CD14-positive monocyte (primary cell): ENCODE measurements at regions not wholly inside any gene's neighbourhood (a gene's known extent, or its start where the extent isn't known, plus 50 kb on each side); places are given as distances from the start of the nearest gene placed in this dataset.
A peak's percentile ranks its signal among the peaks of the same experiment; 100 is the strongest.

Experiments used
- DNase-seq, 3 donors: peaks; one replicate each; pipeline ENCODE4 v3.0.0-alpha.2; 2011 to 2022
- H2AFZ ChIP-seq: 2 replicates; pipeline ENCODE4 v1.6.0; 2012; ENCODE audit warnings: mild to moderate bottlenecking, low read depth, low read length, inconsistent platforms; ENCODE audit not compliant: insufficient read depth, poor library complexity, severe bottlenecking
- H3K27ac ChIP-seq, 2 donors: 1 replicate in 1 of 2; 2 replicates in 1 of 2; pipeline ENCODE4 v1.5.1; 2012 to 2013; ENCODE audit warnings: low read length in 2 of 2, control low read depth in 1 of 2, inconsistent platforms in 1 of 2, low read depth in 1 of 2, mild to moderate bottlenecking in 1 of 2
- H3K27me3 ChIP-seq, 2 donors: one replicate each; pipeline versions ENCODE4 v1.6.0 to v1.6.1; 2011 to 2013; ENCODE audit warnings: low read length in 2 of 2; ENCODE audit not compliant: control insufficient read depth in 2 of 2, insufficient read depth in 2 of 2
- H3K36me3 ChIP-seq, 2 donors: replicated peaks in 1 of 2; 1 replicate in 1 of 2; 2 replicates in 1 of 2; pipeline versions ENCODE4 v1.5.1 to v1.6.1; 2012 to 2013; ENCODE audit warnings: low read length in 2 of 2, control low read depth in 1 of 2, inconsistent platforms in 1 of 2, mild to moderate bottlenecking in 1 of 2; ENCODE audit not compliant: insufficient read depth in 2 of 2, control insufficient read depth in 1 of 2
- H3K4me1 ChIP-seq, 2 donors: 1 replicate in 1 of 2; 2 replicates in 1 of 2; pipeline versions ENCODE4 v1.5.1 to v1.6.1; 2012 to 2013; ENCODE audit warnings: low read length in 2 of 2, control low read depth in 1 of 2, inconsistent platforms in 1 of 2, mild to moderate bottlenecking in 1 of 2, moderate library complexity in 1 of 2; ENCODE audit not compliant: insufficient read depth in 2 of 2, control insufficient read depth in 1 of 2
- H3K4me2 ChIP-seq: replicated peaks from 2 replicates; pipeline ENCODE3; 2012; ENCODE audit warnings: low read length, moderate library complexity, mild to moderate bottlenecking; ENCODE audit not compliant: poor library complexity, severe bottlenecking; ENCODE audit errors: extremely low read depth
- H3K4me3 ChIP-seq, 3 experiments: fragments of 200-600 bp in 1 of 3; sonication (generic) in 1 of 3; replicated peaks in 1 of 3; 1 replicate in 2 of 3; 2 replicates in 1 of 3; pipeline ENCODE4 v1.5.1; 2011 to 2013; ENCODE audit warnings: low read length in 3 of 3, mild to moderate bottlenecking in 3 of 3, control low read depth in 2 of 3, low read depth in 2 of 3, inconsistent platforms in 1 of 3, moderate library complexity in 1 of 3
- H3K79me2 ChIP-seq: 2 replicates; pipeline ENCODE4 v1.6.0; 2012; ENCODE audit warnings: mild to moderate bottlenecking, control low read depth, inconsistent platforms, low read length, moderate library complexity; ENCODE audit not compliant: insufficient read depth
- H3K9ac ChIP-seq: 2 replicates; pipeline ENCODE4 v1.6.0; 2017; ENCODE audit warnings: low read length, mild to moderate bottlenecking; ENCODE audit not compliant: insufficient read depth, poor library complexity, severe bottlenecking
- H3K9me3 ChIP-seq, 2 donors: replicated peaks in 1 of 2; 1 replicate in 1 of 2; 2 replicates in 1 of 2; pipeline versions ENCODE4 v1.5.1 to v1.6.1; 2012 to 2013; ENCODE audit warnings: low read length in 2 of 2, control low read depth in 1 of 2; ENCODE audit not compliant: control insufficient read depth in 1 of 2, insufficient read depth in 1 of 2
- H4K20me1 ChIP-seq: 2 replicates; pipeline ENCODE4 v1.6.0; 2012; ENCODE audit warnings: mild to moderate bottlenecking, low read length, control low read depth, moderate library complexity; ENCODE audit not compliant: insufficient read depth
- H3K27ac Mint-ChIP-seq, 7 donors: one replicate each; pipeline ENCODE4 v1.8.0; 2020; ENCODE audit warnings: mild to moderate bottlenecking in 7 of 7, mixed read lengths in 7 of 7, moderate library complexity in 6 of 7, inconsistent platforms in 2 of 7
- H3K27me3 Mint-ChIP-seq, 3 donors: one replicate each; pipeline ENCODE4 v1.8.0; 2021 to 2022; ENCODE audit warnings: low read depth in 3 of 3, mild to moderate bottlenecking in 3 of 3, mixed read lengths in 3 of 3, moderate library complexity in 3 of 3, inconsistent platforms in 1 of 3
- H3K36me3 Mint-ChIP-seq, 2 donors: one replicate each; pipeline ENCODE4 v1.8.0; 2020; ENCODE audit warnings: mixed read lengths in 2 of 2, inconsistent platforms in 1 of 2, mild to moderate bottlenecking in 1 of 2
- H3K4me1 Mint-ChIP-seq: one replicate; pipeline ENCODE4 v1.8.0; 2020; ENCODE audit warnings: mild to moderate bottlenecking, mixed read lengths
- H3K4me3 Mint-ChIP-seq, 2 donors: one replicate each; pipeline ENCODE4 v1.8.0; 2020; ENCODE audit warnings: mild to moderate bottlenecking in 2 of 2, mixed read lengths in 2 of 2, moderate library complexity in 1 of 2
- H3K9me3 Mint-ChIP-seq, 7 donors: one replicate each; pipeline ENCODE4 v1.8.0; 2020 to 2022; ENCODE audit warnings: mixed read lengths in 7 of 7, mild to moderate bottlenecking in 6 of 7, moderate library complexity in 6 of 7, inconsistent platforms in 2 of 7
- WGBS: methylation state at CpG from one replicate; pipeline ENCODE4 v1.1.5; 2013; ENCODE audit warnings: missing lambda C conversion rate; ENCODE audit not compliant: insufficient coverage; 5-methylcytosine and 5-hydroxymethylcytosine counted together
- intact Hi-C, 2 donors: fragments of 100-400 bp; cut with micrococcal nuclease; formaldehyde crosslinking; loops; one replicate each; pipeline versions ENCODE4 v1.15.0 to v1.15.1; 2023
- TF ChIP-seq, protein P1 (sequence below): fragments of 200-600 bp; IDR thresholded peaks from one replicate; pipeline ENCODE4 v1.8.0; 2022; ENCODE audit warnings: antibody characterized with exemption, mild to moderate bottlenecking

DNA sequence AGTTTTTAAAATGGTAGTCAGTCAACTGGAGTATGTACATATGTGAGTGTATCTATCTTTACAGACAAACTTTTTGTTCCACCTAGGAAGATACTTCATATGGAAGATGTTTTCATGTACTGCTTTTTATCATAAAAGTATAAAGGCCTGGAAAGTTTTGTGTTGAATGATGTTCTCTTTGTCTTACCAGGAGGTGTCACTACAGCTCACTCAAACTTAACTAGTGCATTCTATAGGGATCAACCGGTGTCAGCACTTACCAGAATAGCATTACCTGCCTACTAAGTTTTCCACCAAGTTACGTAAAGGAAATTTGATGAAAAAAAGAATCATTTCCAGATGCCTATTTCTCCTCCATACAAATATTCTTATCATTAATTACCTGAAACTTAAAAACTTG is 522.6 kb upstream of the SEMA6D start:
- H4K20me1 ChIP-seq, result no peaks in the 10 kb centered on the region
- no peak overlapping the region for H3K27ac ChIP-seq
- Mint-ChIP-seq H3K9me3 (no peaks in the 10 kb centered on the region), H3K27ac (no peak overlapping the region), H3K36me3 (no peaks in the 10 kb centered on the region), H3K4me1 (no peaks in the 10 kb centered on the region), H3K27me3 (peaks cover 7 to 13% (median 7%) of the 10 kb centered on the region in 3 donors), H3K4me3 (no peak overlapping the region)
- intact Hi-C loops, result loop anchor here in 1 of 2 donors (5.0 to 10.0 kb wide), 2 partner anchors 793 to 1090 kb away; no protein-coding TSS in a partner anchor
- H3K9ac ChIP-seq, result no peak overlapping the region
- H3K4me3 ChIP-seq, result no peak overlapping the region
- H3K9me3 ChIP-seq, result no peaks in the 10 kb centered on the region
- H3K4me1 ChIP-seq, result no peaks in the 10 kb centered on the region
- H3K27me3 ChIP-seq, result peaks cover 0 to 4% of the 10 kb centered on the region in 2 donors
- H2AFZ ChIP-seq, result no peak overlapping the region
- no peak overlapping the region for H3K4me2 ChIP-seq
- DNase-seq, result no peak
- TF ChIP-seq, protein P1, sequence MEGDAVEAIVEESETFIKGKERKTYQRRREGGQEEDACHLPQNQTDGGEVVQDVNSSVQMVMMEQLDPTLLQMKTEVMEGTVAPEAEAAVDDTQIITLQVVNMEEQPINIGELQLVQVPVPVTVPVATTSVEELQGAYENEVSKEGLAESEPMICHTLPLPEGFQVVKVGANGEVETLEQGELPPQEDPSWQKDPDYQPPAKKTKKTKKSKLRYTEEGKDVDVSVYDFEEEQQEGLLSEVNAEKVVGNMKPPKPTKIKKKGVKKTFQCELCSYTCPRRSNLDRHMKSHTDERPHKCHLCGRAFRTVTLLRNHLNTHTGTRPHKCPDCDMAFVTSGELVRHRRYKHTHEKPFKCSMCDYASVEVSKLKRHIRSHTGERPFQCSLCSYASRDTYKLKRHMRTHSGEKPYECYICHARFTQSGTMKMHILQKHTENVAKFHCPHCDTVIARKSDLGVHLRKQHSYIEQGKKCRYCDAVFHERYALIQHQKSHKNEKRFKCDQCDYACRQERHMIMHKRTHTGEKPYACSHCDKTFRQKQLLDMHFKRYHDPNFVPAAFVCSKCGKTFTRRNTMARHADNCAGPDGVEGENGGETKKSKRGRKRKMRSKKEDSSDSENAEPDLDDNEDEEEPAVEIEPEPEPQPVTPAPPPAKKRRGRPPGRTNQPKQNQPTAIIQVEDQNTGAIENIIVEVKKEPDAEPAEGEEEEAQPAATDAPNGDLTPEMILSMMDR, result no peak
- WGBS, result no CpG with 5 or more reads among the region's 2 CpGs
- no peaks in the 10 kb centered on the region for H3K79me2 ChIP-seq
- no peaks in the 10 kb centered on the region for H3K36me3 ChIP-seq

DNA sequence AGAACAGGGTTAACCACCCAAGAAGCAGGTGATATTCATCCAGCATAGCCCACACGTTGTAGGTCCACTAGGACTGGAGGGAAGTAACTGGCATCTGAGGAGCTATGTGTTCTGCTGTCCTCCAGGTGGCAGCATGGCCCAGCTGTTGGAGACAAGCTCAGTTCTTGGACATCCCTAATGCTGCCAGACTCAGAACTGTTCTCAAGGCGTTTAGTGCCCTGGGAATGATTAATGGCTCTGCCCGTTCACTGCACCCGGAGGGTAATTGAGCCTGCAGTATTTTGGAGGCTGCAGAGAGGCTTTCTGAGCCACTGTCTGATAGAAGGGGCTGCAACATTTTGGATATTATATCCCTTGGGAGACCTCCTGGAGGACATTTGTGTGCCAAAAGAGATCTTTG is 521.3 kb upstream of the SEMA6D start:
- WGBS, result 0% methylated on average over 4 of the region's 4 CpGs

More for the DNA sequence above, 521.3 kb upstream of the SEMA6D start:
- no peaks in the 10 kb centered on the region for H3K36me3 Mint-ChIP-seq
- Histone ChIP-seq H3K36me3 (no peaks in the 10 kb centered on the region), H3K4me3 (no peak overlapping the region), H3K9me3 (no peaks in the 10 kb centered on the region), H3K4me2 (no peak overlapping the region), H2AFZ (no peak overlapping the region), H3K79me2 (no peaks in the 10 kb centered on the region), H3K27me3 (no peaks in the 10 kb centered on the region), H3K9ac (no peak overlapping the region), H4K20me1 (no peaks in the 10 kb centered on the region), H3K27ac (no peak overlapping the region), H3K4me1 (no peaks in the 10 kb centered on the region)
- H3K27me3 Mint-ChIP-seq, result peaks cover 5 to 14% (median 7%) of the 10 kb centered on the region in 3 donors
- TF ChIP-seq, protein P1, result peak; percentile 64
- intact Hi-C loops, result loop anchor here in 1 of 2 donors (5.0 to 10.0 kb wide), 2 partner anchors 791 to 1089 kb away; no protein-coding TSS in a partner anchor
- no peaks in the 10 kb centered on the region for H3K4me1 Mint-ChIP-seq
- peak; percentile 15 to 43 (median 19) for DNase-seq
- H3K27ac Mint-ChIP-seq, result no peak overlapping the region
- H3K4me3 Mint-ChIP-seq, result no peak overlapping the region
- no peaks in the 10 kb centered on the region for H3K9me3 Mint-ChIP-seq
